ENCODE measurements at regions not wholly inside any gene's neighbourhood (a gene's known extent, or its start where the extent isn't known, plus 50 kb on each side); places are given as distances from the start of the nearest gene placed in this dataset.
"Not testable (repeated sequence)": the region's sequence is repeated elsewhere in the genome, so short reads cannot be mapped to it uniquely, and the experiment has no call there.

- Histone ChIP-seq H3K4me1 (no peaks in the 10 kb centered on the region), H3K27me3 (no peaks in the 10 kb centered on the region), H3K9me3 (peaks cover 0 to 6% of the 10 kb centered on the region in 2 donors), H3K36me3 (no peaks in the 10 kb centered on the region), H3K4me3 (no peak overlapping the region), H3K27ac (no peak overlapping the region)
- peak in 1 of 4 donors; percentile 67 for DNase-seq
- intact Hi-C loops (cut with DNase I), result no loop called here
- ATAC-seq, result no peak
- no peak for TF ChIP-seq CTCF (IDR thresholded peaks at IDR 0.05)
Measured at GRCh38 chr3:96619475-96619874, 194.9 kb upstream of the EPHA6 start.

- Histone ChIP-seq H3K27ac (no peak overlapping the region), H3K4me1 (no peaks in the 10 kb centered on the region), H3K4me3 (no peak overlapping the region), H3K36me3 (no peaks in the 10 kb centered on the region), H3K27me3 (no peaks in the 10 kb centered on the region), H3K9me3 (peaks cover 0 to 4% of the 10 kb centered on the region in 2 donors)
- intact Hi-C loops (cut with DNase I), result no loop called here
- no peak for TF ChIP-seq CTCF (IDR thresholded peaks at IDR 0.05)
- no peak for ATAC-seq
- DNase-seq, result no peak
Measured at GRCh38 chr3:96622878-96623277, 191.5 kb upstream of the EPHA6 start.

GRCh38 chr3:96631050-96631449 lies 183.3 kb upstream of the EPHA6 start:
- Histone ChIP-seq H3K36me3 (no peaks in the 10 kb centered on the region), H3K9me3 (no peaks in the 10 kb centered on the region), H3K27ac (no peak overlapping the region), H3K27me3 (no peaks in the 10 kb centered on the region), H3K4me3 (no peak overlapping the region), H3K4me1 (no peaks in the 10 kb centered on the region)
- intact Hi-C loops (cut with DNase I), result no loop called here
- no peak for TF ChIP-seq CTCF (IDR thresholded peaks at IDR 0.05)
- DNase-seq (no peak), ATAC-seq (no peak)

GRCh38 chr3:96646596-96646995 lies 167.8 kb upstream of the EPHA6 start:
- ATAC-seq (no peak), DNase-seq (peak in 1 of 4 donors; percentile 59)
- H3K4me3 ChIP-seq, result no peak overlapping the region
- H3K9me3 ChIP-seq, result peaks cover 0 to 9% of the 10 kb centered on the region in 2 donors
- no peaks in the 10 kb centered on the region for H3K36me3 ChIP-seq
- intact Hi-C loops (cut with DNase I), result no loop called here
- H3K4me1 ChIP-seq, result no peaks in the 10 kb centered on the region
- H3K27ac ChIP-seq, result no peak overlapping the region
- TF ChIP-seq CTCF (IDR thresholded peaks at IDR 0.05), result no peak
- H3K27me3 ChIP-seq, result no peaks in the 10 kb centered on the region

- ATAC-seq, result no peak
- H3K9me3 ChIP-seq, result peaks cover 0 to 17% of the 10 kb centered on the region in 2 donors
- no peak for DNase-seq
- intact Hi-C loops (cut with DNase I), result no loop called here
- H3K4me3 ChIP-seq, result no peak overlapping the region
- H3K36me3 ChIP-seq, result no peaks in the 10 kb centered on the region
- TF ChIP-seq CTCF (IDR thresholded peaks at IDR 0.05), result no peak
- H3K27me3 ChIP-seq, result no peaks in the 10 kb centered on the region
- H3K27ac ChIP-seq, result no peak overlapping the region
- no peaks in the 10 kb centered on the region for H3K4me1 ChIP-seq
Measured at GRCh38 chr3:96657710-96658109, 156.7 kb upstream of the EPHA6 start.

GRCh38 chr3:96671861-96672595 lies 142.4 kb upstream of the EPHA6 start:
- H3K36me3 ChIP-seq; intact Hi-C loops (cut with DNase I); H3K27ac ChIP-seq; H3K27me3 ChIP-seq; DNase-seq; H3K9me3 ChIP-seq; H3K4me3 ChIP-seq; H3K4me1 ChIP-seq; ATAC-seq: not testable (repeated sequence)

Measured in left lung (tissue), 4 donors.